H1 (cell line): ENCODE measurements at regions not wholly inside any gene's neighbourhood (a gene's known extent, or its start where the extent isn't known, plus 50 kb on each side); places are given as distances from the start of the nearest gene placed in this dataset.

Source experiments
- CTCF ChIA-PET: fragments of 300-600 bp; sonication (Branson Sonifier 250); formaldehyde crosslinking; loops from one replicate; lab custom pipeline; 2021; ENCODE audit not compliant: partially characterized antibody; lab: Charles Lee
- POLR2A ChIA-PET: fragments of 300-600 bp; sonication (Branson Sonifier 250); formaldehyde crosslinking; loops from one replicate; lab custom pipeline; 2021; ENCODE audit warnings: inconsistent platforms; ENCODE audit not compliant: partially characterized antibody; lab: Charles Lee
- DNase-seq, 2 experiments: peaks; one replicate each; pipeline versions ENCODE4 v3.0.0 to v3.0.0-alpha.2; 2010 to 2022; ENCODE audit warnings: low spot score in 2 of 2, low read depth in 1 of 2, mixed read lengths in 1 of 2
- FAIRE-seq: peaks from 2 replicates; lab custom pipeline; 2011; peaks lifted over from hg19 to GRCh38; lab: Jason Lieb, UNC
- H2AFZ ChIP-seq: 2 replicates; pipeline ENCODE4 v1.8.1; 2012; ENCODE audit warnings: low read length, inconsistent platforms
- H2AK5ac ChIP-seq: 2 replicates; pipeline ENCODE4 v1.6.1; 2013; ENCODE audit warnings: low read depth, low read length
- H2BK120ac ChIP-seq: replicated peaks from 2 replicates; pipeline ENCODE3; 2013; ENCODE audit warnings: low read depth, low read length, inconsistent platforms
- H2BK12ac ChIP-seq: 2 replicates; pipeline ENCODE4 v1.6.1; 2013; ENCODE audit warnings: low read depth, low read length
- H2BK15ac ChIP-seq: 2 replicates; pipeline ENCODE4 v1.6.1; 2013; ENCODE audit warnings: low read length
- H2BK20ac ChIP-seq: 2 replicates; pipeline ENCODE4 v1.6.1; 2013; ENCODE audit warnings: low read length
- H2BK5ac ChIP-seq: 2 replicates; pipeline ENCODE4 v1.6.1; 2013; ENCODE audit warnings: low read depth, low read length
- H3K14ac ChIP-seq: 2 replicates; pipeline ENCODE4 v1.6.1; 2013; ENCODE audit warnings: inconsistent platforms; ENCODE audit not compliant: insufficient read length
- H3K18ac ChIP-seq: 2 replicates; pipeline ENCODE4 v1.6.1; 2013; ENCODE audit warnings: low read length; ENCODE audit errors: extremely low read depth
- H3K23ac ChIP-seq: 2 replicates; pipeline ENCODE4 v1.6.1; 2013; ENCODE audit warnings: inconsistent platforms; ENCODE audit not compliant: insufficient read length
- H3K23me2 ChIP-seq: 2 replicates; pipeline ENCODE4 v1.6.1; 2013; ENCODE audit warnings: low read depth, low read length
- H3K27ac ChIP-seq: 2 replicates; pipeline ENCODE4 v1.6.1; 2011; ENCODE audit warnings: low read depth, low read length, inconsistent platforms
- H3K27me3 ChIP-seq, 4 experiments: replicated peaks in 1 of 4; 1 replicate in 1 of 4; 2 replicates in 3 of 4; pipeline versions ENCODE4 v1.6.1 to v1.8.1; 2011 to 2013; ENCODE audit warnings: low read length in 3 of 4, mild to moderate bottlenecking in 3 of 4, inconsistent platforms in 2 of 4, mixed read lengths in 2 of 4, moderate library complexity in 1 of 4; ENCODE audit not compliant: control insufficient read depth in 3 of 4, insufficient read depth in 3 of 4; ENCODE audit errors: extremely low read depth in 1 of 4
- H3K36me3 ChIP-seq, 4 experiments: 2 replicates each; pipeline versions ENCODE4 v1.6.1 to v1.8.1; 2011 to 2013; ENCODE audit warnings: mild to moderate bottlenecking in 4 of 4, low read length in 3 of 4, moderate library complexity in 2 of 4, control low read depth in 1 of 4, inconsistent platforms in 1 of 4; ENCODE audit not compliant: insufficient read depth in 4 of 4, control insufficient read depth in 2 of 4
- H3K4ac ChIP-seq: replicated peaks from 2 replicates; pipeline ENCODE3; 2013; ENCODE audit warnings: low read length, low read depth, mixed read lengths, inconsistent platforms; ENCODE audit not compliant: insufficient read length
- H3K4me1 ChIP-seq, 4 experiments: replicated peaks in 1 of 4; 1 replicate in 1 of 4; 2 replicates in 3 of 4; pipeline versions ENCODE4 v1.6.1 to v1.8.1; 2011 to 2013; ENCODE audit warnings: low read length in 3 of 4, inconsistent platforms in 2 of 4, mixed read lengths in 1 of 4; ENCODE audit not compliant: insufficient read depth in 4 of 4, control insufficient read depth in 3 of 4
- H3K4me2 ChIP-seq, 2 experiments: 2 replicates each; pipeline versions ENCODE4 v1.6.1 to v1.8.1; 2011 to 2013; ENCODE audit warnings: low read depth in 2 of 2, low read length in 2 of 2, control low read depth in 1 of 2, inconsistent platforms in 1 of 2, mild to moderate bottlenecking in 1 of 2; ENCODE audit not compliant: insufficient read depth in 1 of 2
- H3K4me3 ChIP-seq, 4 experiments: fragments of 200-600, 300-600 bp in 1 of 4; sonication (generic), shearing (Covaris generic), sonication (Bioruptor Twin) in 1 of 4; 2 replicates each; pipeline versions ENCODE4 v1.5.1 to v1.8.1; 2011 to 2016; ENCODE audit warnings: low read length in 4 of 4, low read depth in 3 of 4, control low read depth in 2 of 4, inconsistent platforms in 2 of 4, mild to moderate bottlenecking in 2 of 4, mixed read lengths in 1 of 4, moderate library complexity in 1 of 4; ENCODE audit not compliant: insufficient read depth in 2 of 4; ENCODE audit errors: extremely low read depth in 1 of 4
- H3K56ac ChIP-seq: replicated peaks from 2 replicates; pipeline ENCODE3; 2013; ENCODE audit warnings: low read depth, mild to moderate bottlenecking, mixed read lengths, low read length, inconsistent platforms; ENCODE audit not compliant: insufficient read length
- H3K79me1 ChIP-seq: 2 replicates; pipeline ENCODE4 v1.6.1; 2013; ENCODE audit warnings: low read depth, low read length, control low read depth
- H3K79me2 ChIP-seq, 2 experiments: 2 replicates each; pipeline versions ENCODE4 v1.6.1 to v1.8.1; 2012 to 2013; ENCODE audit warnings: low read length in 2 of 2, mild to moderate bottlenecking in 2 of 2, inconsistent platforms in 1 of 2; ENCODE audit not compliant: insufficient read depth in 2 of 2, control insufficient read depth in 1 of 2
- H3K9ac ChIP-seq, 4 experiments: replicated peaks in 1 of 4; 1 replicate in 1 of 4; 2 replicates in 3 of 4; pipeline versions ENCODE4 v1.6.1 to v1.8.1; 2011 to 2013; ENCODE audit warnings: low read depth in 3 of 4, low read length in 3 of 4, control low read depth in 2 of 4, mild to moderate bottlenecking in 2 of 4, moderate library complexity in 2 of 4, inconsistent platforms in 1 of 4; ENCODE audit errors: extremely low read depth in 1 of 4
- H3K9me3 ChIP-seq, 2 experiments: 2 replicates each; pipeline versions ENCODE4 v1.6.1 to v1.8.1; 2012 to 2013; ENCODE audit warnings: mild to moderate bottlenecking in 2 of 2, moderate library complexity in 2 of 2, control low read depth in 1 of 2, inconsistent platforms in 1 of 2, low read depth in 1 of 2, low read length in 1 of 2, mixed read lengths in 1 of 2; ENCODE audit not compliant: insufficient read depth in 2 of 2
- H4K20me1 ChIP-seq, 2 experiments: replicated peaks in 1 of 2; 2 replicates each; pipeline versions ENCODE3 to v1.8.1; 2011 to 2013; ENCODE audit warnings: inconsistent platforms in 2 of 2, low read length in 2 of 2, mild to moderate bottlenecking in 1 of 2; ENCODE audit not compliant: insufficient read depth in 2 of 2, control insufficient read depth in 1 of 2
- H4K5ac ChIP-seq: 2 replicates; pipeline ENCODE4 v1.6.1; 2013; ENCODE audit warnings: low read length, low read depth, mixed read lengths, inconsistent platforms; ENCODE audit not compliant: insufficient read length
- H4K8ac ChIP-seq: 2 replicates; pipeline ENCODE4 v1.8.0; 2013; ENCODE audit warnings: mild to moderate bottlenecking, moderate library complexity, low read length, inconsistent platforms; ENCODE audit not compliant: insufficient read depth; ENCODE audit errors: extremely low read depth
- H4K91ac ChIP-seq: replicated peaks from 2 replicates; pipeline ENCODE3; 2013; ENCODE audit warnings: low read length, mixed read lengths, inconsistent platforms; ENCODE audit not compliant: insufficient read length
- BACH1 ChIP-seq: IDR thresholded peaks from 2 replicates; pipeline ENCODE4 v1.6.1; 2012; ENCODE audit warnings: low read length, improper control_type of control experiment
- BRCA1 ChIP-seq: IDR thresholded peaks from 2 replicates; pipeline ENCODE4 v1.6.1; 2012; ENCODE audit warnings: low read depth, low read length, improper control_type of control experiment
- CREB1 ChIP-seq: IDR thresholded peaks from 2 replicates; pipeline ENCODE4 v1.6.1; 2012; ENCODE audit warnings: inconsistent platforms
- EGR1 ChIP-seq: IDR thresholded peaks from 2 replicates; pipeline ENCODE4 v1.6.1; 2011; ENCODE audit warnings: low read depth, low read length, borderline replicate concordance
- EP300 ChIP-seq, 2 experiments: IDR thresholded peaks; 1 replicate in 1 of 2; 2 replicates in 1 of 2; pipeline ENCODE4 v1.6.1; 2011 to 2012; ENCODE audit warnings: low read depth in 2 of 2, low read length in 2 of 2, mild to moderate bottlenecking in 2 of 2, borderline replicate concordance in 1 of 2, inconsistent platforms in 1 of 2, moderate library complexity in 1 of 2
- HDAC6 ChIP-seq: IDR thresholded peaks from one replicate; pipeline ENCODE4 v1.7.1; 2012; ENCODE audit warnings: low read depth, mild to moderate bottlenecking, inconsistent platforms, low read length, moderate library complexity
- NANOG ChIP-seq: IDR thresholded peaks from 2 replicates; pipeline ENCODE4 v1.6.1; 2011; ENCODE audit warnings: low read length, low read depth, mild to moderate bottlenecking, inconsistent platforms; ENCODE audit not compliant: insufficient read depth, poor library complexity, severe bottlenecking
- RNF2 ChIP-seq: fragments of 200-900, 300-1000 bp; sonication (generic); IDR thresholded peaks from 2 replicates; pipeline ENCODE4 v1.7.1; 2016; ENCODE audit warnings: borderline replicate concordance, low read depth, mild to moderate bottlenecking, antibody characterized with exemption, low read length; ENCODE audit not compliant: poor library complexity, severe bottlenecking; ENCODE audit errors: missing control alignments
- SIN3A ChIP-seq, 2 experiments: IDR thresholded peaks in 1 of 2; conservative IDR thresholded peaks in 1 of 2; 2 replicates each; pipeline ENCODE4 v1.6.1; 2011 to 2012; ENCODE audit warnings: low read length in 2 of 2, improper control_type of control experiment in 1 of 2, low read depth in 1 of 2, mild to moderate bottlenecking in 1 of 2
- SIX5 ChIP-seq: IDR thresholded peaks from 2 replicates; pipeline ENCODE4 v1.6.1; 2011; ENCODE audit warnings: mild to moderate bottlenecking, low read depth, low read length
- SP1 ChIP-seq: IDR thresholded peaks from 2 replicates; pipeline ENCODE4 v1.6.1; 2011; ENCODE audit warnings: low read depth, low read length
- SP4 ChIP-seq: IDR thresholded peaks from 2 replicates; pipeline ENCODE4 v1.6.1; 2012; ENCODE audit warnings: low read length, inconsistent platforms
- WGBS, 2 experiments: shearing (Covaris generic) in 1 of 2; methylation state at CpG; one replicate each; pipeline versions ENCODE4 v1.1.6 to v1.1.7; 2013 to 2015; ENCODE audit warnings: low lambda C conversion rate in 2 of 2, mixed read lengths in 2 of 2, inconsistent platforms in 1 of 2, low coverage in 1 of 2, missing lambda C conversion rate in 1 of 2; ENCODE audit not compliant: insufficient replicate concordance in 2 of 2, insufficient coverage in 1 of 2, insufficient read length in 1 of 2; ENCODE audit errors: extremely low coverage in 1 of 2, missing lambda C conversion rate in 1 of 2; 5-methylcytosine and 5-hydroxymethylcytosine counted together

DNA sequence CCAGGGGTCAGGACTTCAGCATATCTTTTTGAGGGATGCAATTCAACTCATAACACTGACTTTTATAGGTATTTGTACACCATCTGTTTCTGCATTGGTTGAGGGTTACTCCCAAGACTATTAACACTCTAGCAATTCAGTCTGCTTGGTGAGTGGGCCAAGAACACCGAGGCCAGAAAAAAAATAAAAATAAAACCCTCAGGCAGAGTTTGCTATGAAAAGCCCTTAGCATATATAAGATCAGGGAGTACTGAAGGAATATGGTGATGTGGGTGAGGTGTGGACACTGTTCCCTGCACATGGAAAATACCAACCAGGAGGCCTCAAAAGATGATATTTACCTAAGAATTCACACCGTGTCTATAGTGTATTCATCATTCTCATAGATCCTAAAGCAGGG lies 383.2 kb upstream of the UBE2E3 start:
- Histone ChIP-seq H3K14ac (no peak overlapping the region), H3K4me2 (no peak overlapping the region)
- TF ChIP-seq CREB1 (no peak), NANOG (no peak), SP1 (no peak), SP4 (no peak), EGR1 (no peak), BRCA1 (no peak), BACH1 (no peak), HDAC6 (no peak), EP300 (IDR thresholded peaks at IDR 0.05; ENCODE audit: borderline replicate concordance in 1 of 2, low read depth in 2 of 2, low read length in 2 of 2) (no peak), SIN3A (conservative IDR thresholded peaks at IDR 0.05 in 1 of 2, IDR thresholded peaks at IDR 0.05 in 1 of 2; ENCODE audit: low read depth in 1 of 2, low read length in 2 of 2) (no peak), SIX5 (no peak), RNF2 (no peak)
- TF ChIP-seq, all 59 proteins: peak for 0
- H2BK20ac ChIP-seq: no peak overlapping the region
- ChIA-PET POLR2A (no interaction called here), CTCF (no interaction called here)
- no peak overlapping the region for H2BK5ac ChIP-seq
- H2AFZ ChIP-seq: no peak overlapping the region
- no peak overlapping the region for H3K56ac ChIP-seq
- no peaks in the 10 kb centered on the region for H3K79me1 ChIP-seq
- H3K23me2 ChIP-seq: no peaks in the 10 kb centered on the region
- no peaks in the 10 kb centered on the region for H3K36me3 ChIP-seq
- no peak overlapping the region for H3K27ac ChIP-seq
- H4K8ac ChIP-seq: no peak overlapping the region
- no peak for DNase-seq
- H3K27me3 ChIP-seq: no peaks in the 10 kb centered on the region
- WGBS, 2 experiments: 89% methylated on average over 2 of the region's 2 CpGs; no CpG with 5 or more reads in 1 of the 2 experiments
- no peak overlapping the region for H3K18ac ChIP-seq
- FAIRE-seq: no peak
- no peak overlapping the region for H3K4me3 ChIP-seq
- no peak overlapping the region for H3K23ac ChIP-seq
- H2BK120ac ChIP-seq: no peak overlapping the region
- no peaks in the 10 kb centered on the region for H4K20me1 ChIP-seq
- H2BK12ac ChIP-seq: no peak overlapping the region
- no peak overlapping the region for H4K5ac ChIP-seq
- H3K4me1 ChIP-seq: peaks cover 0 to 1% (median 0%) of the 10 kb centered on the region in 4 experiments; a peak in 1 of 7 replicates
- H3K4ac ChIP-seq: no peak overlapping the region
- H2BK15ac ChIP-seq: no peak overlapping the region
- no peak overlapping the region for H2AK5ac ChIP-seq
- H4K91ac ChIP-seq: no peak overlapping the region
- no peak overlapping the region for H3K9ac ChIP-seq
- H3K79me2 ChIP-seq: no peaks in the 10 kb centered on the region
- H3K9me3 ChIP-seq: no peaks in the 10 kb centered on the region
